ENCODE measurements at regions not wholly inside any gene's neighbourhood (a gene's known extent, or its start where the extent isn't known, plus 50 kb on each side); places are given as distances from the start of the nearest gene placed in this dataset.

GRCh38 chr3:116974702-116975101 lies 265.1 kb downstream of the TUSC7 start:
- Histone ChIP-seq H3K36me3 (ENCODE audit: insufficient read depth, low read length) (no peaks in the 10 kb centered on the region), H3K4me3 (ENCODE audit: low read length) (no peak overlapping the region), H3K27me3 (ENCODE audit: control insufficient read depth in 1 of 2, insufficient read depth in 2 of 2, low read length in 2 of 2) (no peaks in the 10 kb centered on the region), H3K9me3 (ENCODE audit: control insufficient read depth in 1 of 2, insufficient read depth in 1 of 2, low read length in 2 of 2) (no peaks in the 10 kb centered on the region), H3K27ac (ENCODE audit: low read depth in 1 of 2, low read length in 2 of 2) (no peak overlapping the region), H3K4me1 (ENCODE audit: insufficient read depth, low read length) (no peaks in the 10 kb centered on the region)
- ChIA-PET POLR2A (no interaction called here), CTCF (no interaction called here)
- ATAC-seq (ENCODE audit: poor library complexity) (no peak), DNase-seq (no peak)
- no peaks in the 10 kb centered on the region for H3K36me3 Mint-ChIP-seq (ENCODE audit: low read depth)
- no peaks in the 10 kb centered on the region for H3K27me3 Mint-ChIP-seq
- H3K9me3 Mint-ChIP-seq = peaks cover 5% of the 10 kb centered on the region
- intact Hi-C loops (cut with DNase I, micrococcal nuclease) = no loop called here
- H3K27ac Mint-ChIP-seq = no peak overlapping the region
- TF ChIP-seq CTCF (IDR thresholded peaks at IDR 0.05) = no peak
- no peaks in the 10 kb centered on the region for H3K4me1 Mint-ChIP-seq (ENCODE audit: low read depth)
- no peak overlapping the region for H3K4me3 Mint-ChIP-seq

GRCh38 chr3:116977441-116977840 lies 267.9 kb downstream of the TUSC7 start:
- no peaks in the 10 kb centered on the region for H3K36me3 Mint-ChIP-seq (ENCODE audit: low read depth)

GRCh38 chr3:116980099-116980498 lies 270.5 kb downstream of the TUSC7 start:
- Histone ChIP-seq H3K4me1 (ENCODE audit: insufficient read depth, low read length) (no peaks in the 10 kb centered on the region), H3K27me3 (ENCODE audit: control insufficient read depth in 1 of 2, insufficient read depth in 2 of 2, low read length in 2 of 2) (no peaks in the 10 kb centered on the region), H3K36me3 (ENCODE audit: insufficient read depth, low read length) (no peaks in the 10 kb centered on the region), H3K4me3 (ENCODE audit: low read length) (no peak overlapping the region), H3K27ac (ENCODE audit: low read depth in 1 of 2, low read length in 2 of 2) (no peak overlapping the region), H3K9me3 (ENCODE audit: control insufficient read depth in 1 of 2, insufficient read depth in 1 of 2, low read length in 2 of 2) (no peaks in the 10 kb centered on the region)
- Mint-ChIP-seq H3K27ac (no peak overlapping the region), H3K4me3 (no peak overlapping the region), H3K9me3 (peaks cover 11% of the 10 kb centered on the region), H3K4me1 (ENCODE audit: low read depth) (no peaks in the 10 kb centered on the region), H3K36me3 (ENCODE audit: low read depth) (no peaks in the 10 kb centered on the region), H3K27me3 (no peaks in the 10 kb centered on the region)
- no peak for DNase-seq
- intact Hi-C loops (cut with DNase I, micrococcal nuclease) = no loop called here
- ChIA-PET CTCF (no interaction called here), POLR2A (no interaction called here)
- TF ChIP-seq CTCF (IDR thresholded peaks at IDR 0.05) = no peak
- no peak for ATAC-seq (ENCODE audit: poor library complexity)

More at GRCh38 chr3:116977441-116977840, 267.9 kb downstream of the TUSC7 start:
- H3K4me3 Mint-ChIP-seq = no peak overlapping the region
- no peaks in the 10 kb centered on the region for H3K9me3 ChIP-seq (ENCODE audit: control insufficient read depth in 1 of 2, insufficient read depth in 1 of 2, low read length in 2 of 2)
- ChIA-PET POLR2A (no interaction called here), CTCF (no interaction called here)
- no peaks in the 10 kb centered on the region for H3K36me3 ChIP-seq (ENCODE audit: insufficient read depth, low read length)
- H3K9me3 Mint-ChIP-seq = peaks cover 5% of the 10 kb centered on the region
- TF ChIP-seq CTCF (IDR thresholded peaks at IDR 0.05) = no peak
- H3K27me3 ChIP-seq (ENCODE audit: control insufficient read depth in 1 of 2, insufficient read depth in 2 of 2, low read length in 2 of 2) = no peaks in the 10 kb centered on the region
- no peaks in the 10 kb centered on the region for H3K4me1 ChIP-seq (ENCODE audit: insufficient read depth, low read length)
- H3K27ac ChIP-seq (ENCODE audit: low read depth in 1 of 2, low read length in 2 of 2) = no peak overlapping the region
- intact Hi-C loops (cut with DNase I, micrococcal nuclease) = no loop called here
- H3K27ac Mint-ChIP-seq = no peak overlapping the region
- H3K4me3 ChIP-seq (ENCODE audit: low read length) = no peak overlapping the region
- H3K27me3 Mint-ChIP-seq = no peaks in the 10 kb centered on the region
- DNase-seq (no peak), ATAC-seq (ENCODE audit: poor library complexity) (no peak)
- H3K4me1 Mint-ChIP-seq (ENCODE audit: low read depth) = no peaks in the 10 kb centered on the region

Measured in CD4-positive, alpha-beta T cell (primary cell).